ENCODE measurements at regions not wholly inside any gene's neighbourhood (a gene's known extent, or its start where the extent isn't known, plus 50 kb on each side); places are given as distances from the start of the nearest gene placed in this dataset.

- no peak for TF ChIP-seq CTCF (IDR thresholded peaks at IDR 0.05; ENCODE audit: low read depth, low read length)
- DNase-seq (ENCODE audit: extremely low read depth, low read depth): no peak
Observed at GRCh38 chr4:170872794-170873193, 783.0 kb upstream of the AADAT start.

GRCh38 chr4:170868170-170868569 lies 778.4 kb upstream of the AADAT start:
- DNase-seq (ENCODE audit: extremely low read depth, low read depth): no peak
- TF ChIP-seq CTCF (IDR thresholded peaks at IDR 0.05; ENCODE audit: low read depth, low read length): no peak

- no peak for DNase-seq (ENCODE audit: extremely low read depth, low read depth)
- no peak for TF ChIP-seq CTCF (IDR thresholded peaks at IDR 0.05; ENCODE audit: low read depth, low read length)
Observed at GRCh38 chr4:170854097-170854496, 764.3 kb upstream of the AADAT start.

- no peak for DNase-seq (ENCODE audit: extremely low read depth, low read depth)
- peak; percentile 48 for TF ChIP-seq CTCF (IDR thresholded peaks at IDR 0.05; ENCODE audit: low read depth, low read length)
Observed at GRCh38 chr4:170853422-170854021, 763.8 kb upstream of the AADAT start.

GRCh38 chr4:170849969-170850368 lies 760.2 kb upstream of the AADAT start:
- no peak for TF ChIP-seq CTCF (IDR thresholded peaks at IDR 0.05; ENCODE audit: low read depth, low read length)
- no peak for DNase-seq (ENCODE audit: extremely low read depth, low read depth)

GRCh38 chr4:170827562-170828274 lies 738.0 kb upstream of the AADAT start:
- DNase-seq (ENCODE audit: extremely low read depth, low read depth): no peak
- TF ChIP-seq CTCF (IDR thresholded peaks at IDR 0.05; ENCODE audit: low read depth, low read length): no peak

- no peak for DNase-seq (ENCODE audit: extremely low read depth, low read depth)
- no peak for TF ChIP-seq CTCF (IDR thresholded peaks at IDR 0.05; ENCODE audit: low read depth, low read length)
Observed at GRCh38 chr4:170818786-170819185, 729.0 kb upstream of the AADAT start.

Measured in AG09319 (cell line).